Hepatic stellate cell (primary cell): ENCODE measurements at regions not wholly inside any gene's neighbourhood (a gene's known extent, or its start where the extent isn't known, plus 50 kb on each side); places are given as distances from the start of the nearest gene placed in this dataset.

ENCODE experiments used
- DNase-seq: peaks from one replicate; pipeline ENCODE4 v3.0.0; 2011; ENCODE audit warnings: low spot score

DNA sequence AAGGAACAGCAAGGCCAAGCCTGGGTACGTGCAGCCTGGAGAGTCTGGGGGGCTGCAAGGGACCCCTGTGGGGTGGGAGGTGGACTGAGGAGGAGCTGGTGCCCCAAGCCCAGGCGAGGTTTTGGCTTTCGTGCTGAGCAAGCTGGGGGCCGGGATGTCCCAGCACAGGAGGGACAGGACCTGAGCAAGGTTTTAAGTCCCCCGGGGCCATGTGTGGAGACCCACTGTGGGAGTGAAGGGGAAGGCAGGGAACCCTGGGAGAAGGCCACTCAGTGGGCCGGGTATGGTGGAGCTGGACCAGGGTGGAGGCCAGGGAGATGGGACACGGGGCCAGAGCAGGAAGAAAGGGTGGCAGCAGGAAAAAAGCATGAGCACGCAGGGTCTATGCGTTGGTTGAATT, 419.2 kb upstream of the SULF2 start:
- DNase-seq: no peak

DNA sequence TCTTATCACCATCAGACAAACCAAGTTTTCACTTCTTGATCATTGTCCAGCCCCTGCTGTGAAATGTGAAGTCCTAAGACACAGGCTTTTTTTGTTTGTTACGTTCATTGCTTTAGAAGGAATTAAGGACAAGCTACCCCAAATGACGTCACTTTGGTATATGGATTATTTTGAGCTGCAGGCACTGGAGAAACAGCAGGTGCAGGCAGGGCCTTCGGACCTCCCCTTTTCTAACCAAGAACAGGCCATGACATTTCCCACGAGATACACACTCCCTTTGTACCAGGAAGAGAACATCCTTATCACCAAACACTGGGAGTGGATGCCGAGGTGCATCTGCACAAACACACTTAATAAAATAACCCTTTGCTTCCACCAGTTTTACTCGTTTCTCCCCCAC, 418.0 kb upstream of the SULF2 start:
- no peak for DNase-seq

DNA sequence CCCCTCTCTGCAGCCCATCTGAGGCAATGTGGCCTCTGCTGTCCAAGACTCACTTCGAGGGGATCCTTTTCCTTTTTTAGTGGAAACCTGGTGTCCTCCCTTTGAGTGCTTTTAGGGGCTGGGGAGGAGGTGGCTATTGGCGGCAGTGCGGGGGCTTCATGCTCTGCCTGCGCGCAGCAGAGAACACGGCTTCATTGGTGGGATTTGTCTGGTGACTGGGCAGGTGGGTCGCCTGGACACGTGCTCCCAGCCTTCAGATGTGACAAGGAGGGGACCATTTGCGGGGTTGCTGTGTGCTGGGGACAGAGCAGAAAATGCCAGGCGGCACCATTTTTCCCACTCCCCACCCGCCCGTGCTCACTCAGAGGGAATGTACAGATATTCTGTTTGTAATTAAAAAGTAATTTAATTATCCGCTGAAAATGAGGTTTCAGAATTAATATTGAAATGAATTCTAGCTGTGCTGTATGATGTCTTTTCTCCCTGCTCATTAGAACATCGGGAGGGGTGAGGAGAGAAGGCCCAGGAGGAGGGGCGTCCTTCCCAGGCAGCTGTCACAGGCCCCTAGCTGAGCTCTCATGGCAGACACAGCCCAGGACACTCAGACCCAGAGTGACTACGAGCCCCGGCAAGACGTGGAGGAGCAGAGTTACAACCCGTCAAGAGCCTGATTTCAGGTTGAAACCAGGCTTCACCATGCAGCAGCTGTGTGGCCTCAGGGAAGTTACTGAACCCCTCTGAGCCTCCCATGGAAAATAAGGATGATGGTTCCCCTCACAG, 417.2 kb upstream of the SULF2 start:
- DNase-seq: no peak

DNA sequence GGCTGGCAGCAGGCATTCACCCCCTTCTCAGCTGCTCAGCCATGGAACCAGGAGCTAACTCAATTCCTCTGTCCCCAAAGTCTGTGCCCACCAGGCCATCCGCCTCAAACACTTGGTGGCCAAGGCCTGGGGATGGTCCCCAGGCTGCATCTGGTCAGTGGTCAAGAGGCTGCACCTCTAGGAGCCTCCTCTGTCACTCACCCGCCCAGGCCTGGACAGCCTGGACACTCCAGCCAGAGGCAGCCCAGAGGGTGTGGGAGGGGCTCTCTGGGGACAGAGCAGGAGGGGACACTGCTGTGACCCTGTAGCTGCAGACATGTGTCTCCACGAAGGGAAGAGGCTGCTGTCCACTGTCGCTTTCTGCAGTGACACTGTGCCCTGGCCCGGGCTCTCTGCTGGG, 416.6 kb upstream of the SULF2 start:
- no peak for DNase-seq

DNA sequence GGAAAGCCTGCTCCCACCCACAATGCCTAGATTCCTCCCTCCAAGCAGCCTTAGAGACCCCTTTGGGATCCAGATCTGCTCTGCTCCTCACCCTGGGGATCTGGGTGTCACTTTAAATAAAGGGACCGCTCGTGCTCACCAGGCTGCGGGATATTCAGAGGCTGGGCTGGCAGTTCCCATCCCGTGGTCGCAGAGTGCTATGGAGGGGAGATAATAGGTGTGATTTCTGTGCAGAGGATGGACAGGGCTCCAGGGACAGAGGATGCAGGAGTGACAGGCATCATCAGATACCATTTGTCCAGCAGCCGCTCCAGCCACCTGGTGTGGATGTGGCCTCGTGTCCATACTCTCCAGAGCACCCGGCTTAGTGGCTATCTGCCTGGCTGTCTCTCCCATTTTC, 415.9 kb upstream of the SULF2 start:
- DNase-seq: no peak

DNA sequence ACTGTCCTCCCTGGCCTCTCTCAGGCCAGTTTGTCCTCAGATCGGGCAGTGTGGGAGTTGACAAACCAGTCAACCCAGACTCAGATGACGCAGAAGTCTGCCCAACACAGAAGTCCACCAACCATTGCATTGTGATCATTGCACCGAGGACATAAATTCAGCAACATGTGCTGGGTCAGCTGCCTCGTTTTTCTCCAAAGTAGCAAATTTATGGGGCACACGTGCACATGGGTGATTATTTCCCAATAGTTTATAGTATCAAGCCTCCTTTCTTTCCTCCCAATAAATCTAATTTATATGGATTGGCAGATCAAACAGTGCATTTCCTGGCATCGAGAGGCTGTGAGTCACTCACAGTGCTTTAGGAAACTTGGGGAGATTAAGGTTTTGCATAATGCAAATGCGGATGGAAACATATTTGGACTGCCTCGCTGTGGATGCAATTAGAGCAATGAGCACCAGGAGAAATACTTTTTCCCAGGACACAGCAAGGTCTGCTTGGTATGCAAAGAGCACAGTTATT, 413.7 kb upstream of the SULF2 start:
- no peak for DNase-seq

DNA sequence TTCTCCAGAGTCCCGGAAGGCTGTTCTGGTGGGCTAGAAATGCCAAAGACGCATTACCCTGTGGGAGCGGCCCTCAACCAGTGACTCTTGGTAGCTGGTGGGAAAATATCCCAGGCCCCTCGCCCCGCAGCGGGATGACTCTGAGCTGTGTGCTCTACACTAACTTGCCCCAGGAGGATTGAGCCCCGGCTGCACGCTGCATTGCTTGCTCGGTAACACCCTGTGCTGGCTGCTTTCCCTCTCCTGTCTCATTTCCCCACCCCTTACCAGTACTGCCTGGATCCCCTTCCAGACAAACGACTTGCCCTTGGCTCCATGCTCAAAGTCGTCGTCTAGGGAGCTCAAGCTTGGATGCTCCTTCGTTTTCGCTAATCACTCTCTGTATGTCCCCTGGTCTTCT, 411.8 kb upstream of the SULF2 start:
- no peak for DNase-seq

DNA sequence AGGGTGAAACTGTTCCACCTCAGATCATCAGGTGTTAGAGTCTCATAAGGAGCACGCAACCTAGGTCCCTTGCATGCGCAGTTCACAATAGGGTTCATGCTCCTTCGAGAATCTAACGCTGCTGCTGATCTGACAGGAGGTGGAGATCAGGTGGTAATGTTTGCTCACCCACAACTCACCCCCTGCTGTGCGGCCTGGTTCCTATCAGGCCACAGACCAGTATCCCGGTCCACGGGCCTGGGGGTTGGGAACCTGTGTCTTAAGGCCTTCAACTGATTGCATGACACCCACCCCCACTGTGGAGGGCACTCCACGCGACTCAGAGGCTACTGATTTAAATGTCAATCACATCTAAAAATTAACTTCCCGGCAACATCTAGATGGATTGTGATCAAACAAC, 411.2 kb upstream of the SULF2 start:
- no peak for DNase-seq

DNA sequence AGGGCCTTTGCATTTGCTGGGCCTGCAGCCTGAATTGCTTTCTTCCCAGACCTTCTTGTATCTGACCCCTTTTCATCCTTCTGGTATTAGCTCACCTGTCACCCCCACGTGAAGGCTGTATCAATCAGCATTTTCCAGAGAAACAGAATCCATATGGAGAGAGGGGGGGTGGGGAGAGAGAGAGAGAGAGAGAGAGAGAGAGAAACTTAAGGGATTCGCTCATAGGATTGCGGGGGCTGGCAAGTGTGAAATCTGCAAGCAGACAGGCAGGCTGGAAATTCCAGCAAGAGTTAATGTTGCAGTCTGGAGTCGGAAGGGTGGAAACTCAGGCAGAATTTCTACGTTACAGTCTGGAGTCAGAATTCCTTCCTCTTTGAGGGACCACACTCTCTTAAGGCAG, 410.7 kb upstream of the SULF2 start:
- DNase-seq: no peak

DNA sequence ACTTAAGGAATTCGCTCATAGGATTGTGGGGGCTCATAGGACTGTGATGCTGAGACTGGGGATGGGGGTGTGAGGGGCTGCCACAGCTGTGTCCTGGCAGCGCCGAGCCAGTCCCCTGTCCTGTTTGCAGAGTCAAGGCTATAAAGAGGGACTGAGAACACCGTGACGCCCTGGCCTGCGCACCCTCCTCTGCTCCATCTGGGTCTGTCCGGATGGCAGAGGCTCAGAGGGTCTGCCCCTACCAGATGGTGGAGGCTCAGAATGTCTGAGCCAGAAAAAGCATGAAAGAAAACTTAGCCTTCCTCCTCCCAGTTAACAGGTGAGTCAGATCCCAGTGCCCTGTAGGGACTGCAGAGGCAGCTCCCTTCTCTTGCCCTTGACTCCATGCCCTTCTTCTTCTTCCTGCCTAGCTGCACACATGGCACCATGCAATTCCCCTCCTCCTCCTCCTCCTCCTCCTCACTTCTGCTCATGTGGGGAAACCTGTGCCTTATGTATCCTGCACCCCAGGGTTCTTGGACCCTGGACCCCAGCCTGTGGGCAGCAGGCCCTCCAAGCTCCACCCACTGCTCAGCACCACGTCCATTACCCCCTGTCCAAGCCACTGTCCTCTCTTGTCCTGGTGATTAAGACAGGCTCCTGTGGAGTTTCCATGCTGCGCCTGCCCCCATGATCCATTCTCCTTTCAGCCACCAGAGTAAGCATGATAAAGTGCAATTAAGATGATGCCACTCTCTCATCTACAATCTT, 410.0 kb upstream of the SULF2 start:
- DNase-seq: no peak

DNA sequence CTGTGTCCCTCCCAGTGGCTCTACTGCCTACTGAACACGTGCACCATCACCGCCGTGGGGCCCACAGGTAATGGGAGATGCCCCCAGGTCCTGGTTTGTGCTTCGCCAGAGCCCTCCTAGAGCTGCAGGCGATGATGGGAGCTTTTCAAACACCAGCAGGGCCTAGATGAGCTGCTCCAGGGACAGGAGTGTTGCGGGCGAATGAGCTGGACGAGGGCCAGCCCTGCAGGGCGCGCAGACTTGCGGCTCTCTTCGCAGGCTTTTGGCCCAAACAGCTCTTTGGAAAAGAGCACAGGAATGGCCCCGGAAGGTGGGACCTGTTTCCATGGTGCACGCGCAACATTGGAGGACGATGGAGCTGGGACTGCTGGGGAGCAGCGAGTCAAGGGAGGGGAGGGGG, 409.3 kb upstream of the SULF2 start:
- DNase-seq: no peak

DNA sequence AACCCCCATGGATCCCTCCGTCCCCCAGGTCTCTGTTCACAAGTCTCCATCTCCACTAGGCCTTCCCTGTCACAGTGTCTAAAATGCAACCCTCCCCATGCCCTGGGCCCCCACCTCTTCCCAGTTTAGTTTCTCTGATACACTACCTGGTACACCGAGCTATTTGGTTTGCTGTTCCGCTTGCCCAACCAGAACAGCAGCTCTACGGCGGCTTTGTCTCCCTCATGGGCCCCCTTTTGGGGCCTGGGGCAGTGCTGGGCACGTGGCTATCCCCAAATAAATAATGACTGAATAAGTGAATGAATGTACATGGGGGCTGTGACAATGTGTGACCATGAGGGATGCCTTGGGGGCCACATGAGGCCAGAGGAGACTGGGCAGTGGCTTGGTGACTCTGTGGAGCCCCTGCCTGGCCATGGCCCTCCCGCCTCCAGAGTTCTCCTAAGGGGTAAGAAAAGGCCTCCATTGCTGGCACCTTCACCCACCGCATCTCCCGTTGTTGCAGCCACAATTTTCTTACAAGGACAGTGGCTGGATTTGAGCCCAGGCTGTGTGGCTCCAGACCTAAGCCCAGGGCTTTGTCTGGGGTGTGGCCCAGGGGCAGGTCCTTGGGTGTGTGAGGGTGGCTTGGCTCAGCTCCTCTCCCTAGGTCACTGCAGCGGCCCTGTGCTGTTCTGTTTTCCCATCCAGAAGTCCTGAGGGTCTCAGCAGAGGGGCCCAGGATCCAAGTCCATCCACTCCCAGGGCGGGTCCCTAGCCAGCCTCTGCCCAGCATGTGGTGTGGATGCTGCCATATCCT, 408.5 kb upstream of the SULF2 start:
- DNase-seq: no peak

DNA sequence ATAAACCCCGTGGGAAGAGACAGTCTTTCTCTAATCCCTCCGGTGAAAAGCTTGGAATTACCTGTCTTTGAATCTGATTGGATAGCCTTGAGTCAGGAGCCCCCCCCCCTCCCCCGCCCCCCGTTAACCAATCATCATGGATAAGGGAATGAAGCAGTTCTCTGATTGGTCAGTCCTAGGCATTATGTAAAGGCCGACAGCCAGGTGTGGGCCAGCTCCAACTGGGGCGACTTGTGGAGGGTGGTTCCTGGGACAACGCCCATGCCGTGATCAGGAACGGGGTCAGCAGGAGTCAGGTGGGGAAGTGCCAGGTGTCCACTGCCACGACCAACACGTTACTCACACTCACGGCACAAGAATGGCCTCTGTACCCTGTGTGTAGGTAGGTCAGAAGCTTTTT, 406.8 kb upstream of the SULF2 start:
- DNase-seq: no peak

DNA sequence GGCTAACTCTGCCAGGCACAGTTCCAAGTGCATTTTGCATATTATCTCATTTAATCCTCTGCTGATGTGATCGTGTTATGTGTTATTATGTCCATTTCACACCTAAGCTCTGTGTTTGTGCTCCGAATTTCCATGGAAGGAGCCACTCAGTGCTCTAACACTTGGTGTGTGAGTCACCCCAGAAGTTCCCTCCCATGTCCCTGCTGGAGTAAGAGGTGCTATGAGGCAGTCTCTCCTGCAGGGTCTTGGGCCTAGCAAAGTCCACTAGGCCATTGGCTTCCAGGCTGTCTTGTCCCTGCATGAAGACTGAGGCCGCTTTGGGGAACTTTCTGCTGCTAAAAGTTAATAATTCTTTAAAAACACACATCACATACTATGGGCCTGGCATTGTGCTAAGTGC, 405.9 kb upstream of the SULF2 start:
- no peak for DNase-seq

DNA sequence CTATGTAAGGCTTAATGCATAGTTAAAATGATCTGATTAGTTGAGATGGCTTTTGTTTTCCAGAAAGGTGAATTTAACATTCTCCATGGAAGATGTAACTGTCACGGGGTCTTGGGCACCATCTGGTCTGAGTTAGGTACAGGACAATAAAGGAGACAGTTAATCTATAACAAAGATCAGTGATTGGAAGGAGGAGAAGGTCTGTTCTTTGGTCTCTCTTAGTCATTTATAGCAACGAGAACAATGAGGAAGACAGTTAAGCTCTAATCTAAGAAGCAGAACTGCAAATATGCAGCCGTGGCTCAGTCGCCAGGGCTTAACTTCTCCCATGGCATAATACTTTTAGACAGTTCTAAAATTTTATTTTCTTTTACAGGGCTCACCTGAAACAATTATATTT, 405.5 kb upstream of the SULF2 start:
- DNase-seq: no peak

DNA sequence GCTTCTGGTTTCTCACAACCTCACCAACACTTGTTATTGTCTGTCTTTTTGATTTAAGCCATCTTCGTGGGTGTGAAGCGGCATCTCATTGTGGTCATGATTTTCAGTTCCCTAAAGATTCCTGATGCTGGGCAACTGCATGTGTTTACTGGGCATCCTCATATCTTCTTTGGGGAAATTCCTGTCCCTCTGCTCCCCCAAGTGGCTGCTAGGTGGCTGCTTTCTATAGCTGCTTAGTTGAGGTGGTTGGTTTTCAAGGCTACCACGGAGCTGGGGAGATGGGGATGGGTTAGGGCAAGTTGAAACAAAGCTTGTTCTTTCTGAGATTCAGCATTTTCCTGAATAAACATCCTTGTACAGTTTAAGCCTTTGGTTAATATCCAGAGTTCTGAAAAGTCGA, 403.9 kb upstream of the SULF2 start:
- no peak for DNase-seq

DNA sequence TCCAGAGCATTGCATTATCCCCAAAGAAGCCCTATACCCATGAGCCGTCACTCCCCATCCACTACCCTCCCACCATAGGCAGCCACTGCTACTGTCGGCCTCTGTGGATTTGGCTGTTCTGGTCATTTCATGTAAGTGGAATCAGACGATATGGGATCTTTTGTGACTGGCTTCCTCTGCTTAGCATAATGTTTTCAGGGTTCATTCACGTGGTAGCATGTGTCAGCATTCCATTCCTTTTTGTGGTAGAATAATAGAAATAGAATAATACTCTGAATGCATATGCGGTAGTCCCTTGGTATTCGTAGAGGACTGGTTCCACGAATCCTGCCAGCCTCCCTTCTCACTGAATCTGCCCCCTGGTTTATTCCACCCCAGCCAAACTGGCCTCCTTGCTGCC, 402.6 kb upstream of the SULF2 start:
- no peak for DNase-seq

DNA sequence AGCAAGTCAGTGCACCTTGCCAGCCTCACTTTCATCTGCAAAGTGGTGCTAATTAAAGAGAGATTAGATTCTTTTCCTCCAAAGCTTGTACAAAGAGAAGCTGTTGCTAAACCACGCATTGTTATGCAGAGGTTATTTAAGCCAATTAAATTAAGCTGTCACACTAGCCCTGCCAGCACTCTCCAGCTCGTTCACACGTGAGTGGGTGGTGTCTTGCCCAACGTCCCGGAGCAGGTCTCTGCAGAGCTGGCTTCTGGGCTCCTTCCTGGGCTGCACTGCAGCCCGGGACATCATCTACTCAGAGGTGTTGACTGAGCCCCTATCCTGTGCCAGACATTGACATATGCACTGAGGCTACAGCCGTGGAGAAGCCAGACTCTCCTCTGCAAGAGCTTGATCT, 401.6 kb upstream of the SULF2 start:
- DNase-seq: no peak

DNA sequence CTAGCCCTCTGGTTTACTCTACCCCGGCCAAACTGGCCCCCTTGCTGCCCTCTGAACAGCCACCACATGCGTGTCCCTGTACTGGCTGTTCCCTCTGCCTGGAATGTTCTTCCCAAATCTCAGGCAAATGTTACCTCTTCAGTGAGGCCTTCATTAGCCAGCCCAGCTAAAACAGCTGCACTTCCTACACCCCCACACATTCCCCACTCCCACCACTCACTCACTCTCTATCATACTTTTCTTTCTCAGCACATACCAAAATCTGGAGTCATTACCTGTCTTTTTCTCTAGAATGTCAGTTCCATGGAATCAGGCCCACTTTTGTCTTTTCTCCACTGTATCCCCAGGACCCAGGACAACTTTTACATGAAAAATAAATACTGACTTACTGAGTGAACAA, 401.2 kb upstream of the SULF2 start:
- no peak for DNase-seq

DNA sequence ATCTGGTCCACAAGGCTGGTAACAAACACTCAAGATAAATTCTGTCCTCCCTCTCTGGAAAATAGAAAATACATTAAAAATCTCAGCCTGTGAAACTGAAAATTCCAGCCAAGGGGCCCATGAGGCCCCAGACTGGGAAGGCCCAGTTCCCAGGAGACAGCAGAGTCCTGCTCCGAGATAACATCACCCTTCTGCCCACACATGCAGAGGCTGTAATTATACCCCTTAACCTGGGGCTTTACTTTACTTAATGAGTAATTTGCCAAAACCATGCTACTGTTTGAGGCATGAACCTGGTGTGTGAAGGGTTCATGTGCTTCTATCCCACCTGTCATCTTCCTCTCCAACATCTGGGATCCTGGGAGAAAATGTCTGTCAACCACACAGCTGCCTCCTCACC, 398.9 kb upstream of the SULF2 start:
- DNase-seq: no peak

DNA sequence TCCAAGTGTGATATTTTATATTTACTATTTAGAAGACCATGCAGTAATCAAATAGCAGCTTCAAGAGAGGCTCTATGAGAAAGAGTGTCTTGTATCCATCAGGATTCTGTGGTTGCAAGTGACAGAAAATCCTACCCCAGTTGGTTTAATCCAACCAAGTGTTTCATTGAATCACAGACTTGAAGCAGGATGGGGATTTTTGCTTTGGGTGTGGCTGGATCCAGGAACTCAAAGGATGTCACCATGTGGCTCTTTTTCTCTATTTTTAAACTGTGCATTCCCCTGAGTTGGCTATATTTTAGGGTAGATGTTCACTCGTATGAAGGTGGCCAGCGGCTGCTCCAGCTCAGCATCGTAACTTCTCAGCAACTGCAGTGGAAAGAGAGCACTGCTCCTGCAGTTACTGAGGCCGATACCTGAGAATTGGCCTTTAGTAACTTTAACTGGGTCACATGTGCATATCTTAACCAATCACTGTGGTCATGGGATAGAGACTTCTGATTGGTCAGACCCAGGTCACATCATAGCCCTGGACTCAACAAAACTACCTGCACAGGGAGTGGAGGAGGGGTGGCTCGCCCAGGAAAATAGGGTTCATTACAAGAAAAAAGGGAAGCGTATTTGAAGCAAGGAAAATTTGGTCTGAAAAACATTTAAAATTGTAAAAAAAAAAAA, 396.1 kb upstream of the SULF2 start:
- no peak for DNase-seq

DNA sequence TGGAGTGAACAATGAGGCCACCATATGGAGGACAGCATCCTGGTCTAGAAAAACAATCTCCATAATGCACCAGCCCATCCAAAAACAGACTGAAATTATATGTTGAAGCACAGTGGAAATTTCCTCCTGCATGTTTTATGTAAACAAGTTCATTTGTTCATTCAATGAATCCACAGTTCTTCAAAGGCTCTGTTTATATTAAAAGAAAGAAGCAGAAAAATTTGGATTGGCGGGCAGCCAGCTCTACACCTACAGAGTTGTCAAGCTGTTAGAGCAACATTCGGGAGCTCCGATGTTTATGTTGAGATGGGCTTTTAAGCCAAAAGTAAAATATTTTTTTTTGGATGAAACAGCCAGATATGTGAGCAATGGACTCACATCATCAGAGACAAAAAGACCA, 395.3 kb upstream of the SULF2 start:
- no peak for DNase-seq
